HEK293 (cell line): ENCODE measurements at regions not wholly inside any gene's neighbourhood (a gene's known extent, or its start where the extent isn't known, plus 50 kb on each side); places are given as distances from the start of the nearest gene placed in this dataset.

ENCODE experiments used
- CTCF ChIA-PET: fragments of 350-600 bp; formaldehyde crosslinking; extraction: SDS; loops from one replicate; lab custom pipeline; 2021; ENCODE audit warnings: antibody characterized with exemption; lab: Yijun Ruan, JAX
- POLR2A ChIA-PET: fragments of 300-600 bp; formaldehyde crosslinking; extraction: SDS; loops from one replicate; lab custom pipeline; 2020; ENCODE audit warnings: antibody characterized with exemption, inconsistent platforms; lab: Yijun Ruan, JAX
- H3K27ac ChIP-seq: fragments of 200-500 bp; sonication (Bioruptor generic); 2 replicates; pipeline ENCODE4 v1.5.1; 2014; ENCODE audit warnings: low read depth, low read length, control low read depth, inconsistent platforms; ENCODE audit errors: extremely low read depth
- H3K36me3 ChIP-seq, 2 experiments: fragments of 200-500 bp in 1 of 2; sonication (Bioruptor generic) in 1 of 2; 1 replicate in 1 of 2; 2 replicates in 1 of 2; pipeline ENCODE4 v1.5.1; 2014 to 2017; ENCODE audit warnings: inconsistent platforms in 2 of 2, low read length in 2 of 2; ENCODE audit not compliant: control insufficient read depth in 2 of 2, insufficient read depth in 1 of 2
- H3K4me1 ChIP-seq: fragments of 200-500 bp; sonication (Bioruptor generic); 2 replicates; pipeline ENCODE4 v1.5.1; 2014; ENCODE audit warnings: mild to moderate bottlenecking, low read length, inconsistent platforms; ENCODE audit not compliant: control insufficient read depth, insufficient read depth
- H3K4me3 ChIP-seq: 2 replicates; pipeline ENCODE4 v1.5.1; 2011; ENCODE audit warnings: low read depth, mild to moderate bottlenecking, control low read depth, low read length, moderate library complexity
- H3K9me3 ChIP-seq: fragments of 200-500 bp; sonication (Bioruptor generic); 2 replicates; pipeline ENCODE4 v1.5.1; 2014; ENCODE audit warnings: low read depth, low read length, inconsistent platforms; ENCODE audit not compliant: control insufficient read depth, insufficient read depth
- GFI1B ChIP-seq: fragments of 450-650 bp; formaldehyde crosslinking; IDR thresholded peaks from 2 replicates; pipeline ENCODE4 v1.5.1; 2016; ENCODE audit warnings: missing biosample characterization, missing genetic modification characterization
- HIC1 ChIP-seq: fragments of 450-650 bp; formaldehyde crosslinking; IDR thresholded peaks from 2 replicates; pipeline ENCODE4 v1.5.1; 2016; ENCODE audit warnings: missing biosample characterization, missing genetic modification characterization
- KLF9 ChIP-seq: fragments of 450-650 bp; formaldehyde crosslinking; IDR thresholded peaks from 2 replicates; pipeline ENCODE4 v1.5.1; 2016; ENCODE audit warnings: missing biosample characterization, missing genetic modification characterization, low read depth
- ZBTB21 ChIP-seq: fragments of 450-650 bp; formaldehyde crosslinking; IDR thresholded peaks from 2 replicates; pipeline ENCODE4 v1.5.1; 2017; ENCODE audit warnings: missing biosample characterization, missing genetic modification characterization
- ZBTB7A ChIP-seq: fragments of 450-650 bp; formaldehyde crosslinking; IDR thresholded peaks from 2 replicates; pipeline ENCODE4 v1.5.1; 2016; ENCODE audit warnings: low read depth, missing biosample characterization, missing genetic modification characterization
- ZEB2 ChIP-seq: fragments of 450-650 bp; formaldehyde crosslinking; IDR thresholded peaks from 2 replicates; pipeline ENCODE4 v1.5.1; 2016; ENCODE audit warnings: missing biosample characterization, missing genetic modification characterization
- ZNF10 ChIP-seq: fragments of 450-650 bp; formaldehyde crosslinking; IDR thresholded peaks from 2 replicates; pipeline ENCODE4 v1.5.1; 2017; ENCODE audit warnings: missing biosample characterization, missing genetic modification characterization
- ZNF341 ChIP-seq: fragments of 450-650 bp; formaldehyde crosslinking; IDR thresholded peaks from 2 replicates; pipeline ENCODE4; 2016; ENCODE audit warnings: low read depth, missing biosample characterization, missing genetic modification characterization
- ZNF350 ChIP-seq: fragments of 450-650 bp; formaldehyde crosslinking; IDR thresholded peaks from 2 replicates; pipeline ENCODE4 v1.5.0; 2017; ENCODE audit warnings: missing biosample characterization, mild to moderate bottlenecking, missing genetic modification characterization
- ZNF416 ChIP-seq: fragments of 450-650 bp; formaldehyde crosslinking; IDR thresholded peaks from 2 replicates; pipeline ENCODE4 v1.5.1; 2016; ENCODE audit warnings: missing biosample characterization, missing genetic modification characterization
- ZNF488 ChIP-seq: fragments of 450-650 bp; formaldehyde crosslinking; IDR thresholded peaks from 2 replicates; pipeline ENCODE4 v1.5.1; 2016; ENCODE audit warnings: missing biosample characterization, missing genetic modification characterization
- ZNF513 ChIP-seq: fragments of 450-650 bp; IDR thresholded peaks from 2 replicates; pipeline ENCODE4 v1.5.1; 2018; ENCODE audit warnings: missing biosample characterization, missing genetic modification characterization
- ZNF596 ChIP-seq: fragments of 450-650 bp; IDR thresholded peaks from 2 replicates; pipeline ENCODE4 v1.5.0; 2018; ENCODE audit warnings: missing biosample characterization, mild to moderate bottlenecking, missing genetic modification characterization, moderate library complexity
- ZNF645 ChIP-seq: fragments of 450-650 bp; formaldehyde crosslinking; IDR thresholded peaks from 2 replicates; pipeline ENCODE4; 2016; ENCODE audit warnings: missing biosample characterization, missing genetic modification characterization
- ZNF747 ChIP-seq: fragments of 450-650 bp; formaldehyde crosslinking; IDR thresholded peaks from 2 replicates; pipeline ENCODE4 v1.5.1; 2016; ENCODE audit warnings: missing biosample characterization, missing genetic modification characterization

- H3K4me1 ChIP-seq = no peaks in the 10 kb centered on the region
- POLR2A ChIA-PET = no interaction called here
- H3K36me3 ChIP-seq = no peaks in the 10 kb centered on the region
- TF ChIP-seq ZNF645 (no peak), ZNF341 (tag by site-specific recombination) (no peak), ZNF488 (tag by site-specific recombination) (no peak), ZBTB21 (tag by site-specific recombination) (no peak)
- CTCF ChIA-PET = interaction anchor here (0.8 to 3.4 kb wide), 4 partner anchors 23 to 61 kb away, joined by 3 to 18 read pairs (median 6); no protein-coding TSS in a partner anchor
- no peak overlapping the region for H3K27ac ChIP-seq
- no peaks in the 10 kb centered on the region for H3K9me3 ChIP-seq
- H3K4me3 ChIP-seq = no peak overlapping the region
Measured at GRCh38 chr19:42658076-42658475, 63.4 kb upstream of the CEACAM8 start.

- ChIA-PET CTCF (interaction anchor here (0.6 to 3.4 kb wide), 4 partner anchors 22 to 65 kb away, joined by 3 to 18 read pairs (median 4); no protein-coding TSS in a partner anchor), POLR2A (no interaction called here)
- Histone ChIP-seq H3K36me3 (no peaks in the 10 kb centered on the region), H3K4me3 (no peak overlapping the region), H3K27ac (no peak overlapping the region), H3K9me3 (no peaks in the 10 kb centered on the region)
- TF ChIP-seq ZBTB7A (tag by site-specific recombination) (no peak), ZNF747 (no peak), ZNF596 (tag by site-specific recombination) (no peak), ZNF416 (tag by site-specific recombination) (no peak), ZNF350 (tag by site-specific recombination) (no peak), ZNF10 (tag by site-specific recombination) (no peak)
- TF ChIP-seq, all 188 proteins: peak for 0
- no peaks in the 10 kb centered on the region for H3K4me1 ChIP-seq
Measured at GRCh38 chr19:42657556-42657955, 62.8 kb upstream of the CEACAM8 start.

- no peak for TF ChIP-seq ZNF513
- TF ChIP-seq ZNF645 = no peak
- no peak for TF ChIP-seq GFI1B (tag by site-specific recombination)
- no peak for TF ChIP-seq KLF9 (tag by site-specific recombination)
- Histone ChIP-seq H3K27ac (no peak overlapping the region), H3K36me3 (no peaks in the 10 kb centered on the region), H3K4me1 (no peaks in the 10 kb centered on the region), H3K4me3 (no peak overlapping the region), H3K9me3 (no peaks in the 10 kb centered on the region)
- POLR2A ChIA-PET = interaction anchor here (0.6 kb wide), 1 partner anchor 491 kb away, joined by 3 read pairs; no protein-coding TSS in a partner anchor
- CTCF ChIA-PET = interaction anchor here (0.5 to 3.4 kb wide), 4 partner anchors 29 to 450 kb away, joined by 3 to 18 read pairs (median 4); no protein-coding TSS in a partner anchor
Measured at GRCh38 chr19:42655748-42656147, 61.0 kb upstream of the CEACAM8 start.

- POLR2A ChIA-PET = no interaction called here
Measured at GRCh38 chr19:42653841-42654240, 59.1 kb upstream of the CEACAM8 start.

More at GRCh38 chr19:42653841-42654240, 59.1 kb upstream of the CEACAM8 start:
- H3K4me1 ChIP-seq = no peaks in the 10 kb centered on the region
- no peaks in the 10 kb centered on the region for H3K36me3 ChIP-seq
- H3K4me3 ChIP-seq = no peak overlapping the region
- TF ChIP-seq ZEB2 (tag by site-specific recombination) (no peak), HIC1 (tag by site-specific recombination) (no peak)
- TF ChIP-seq, all 188 proteins: peak for 0
- Histone ChIP-seq H3K27ac (no peak overlapping the region), H3K9me3 (no peaks in the 10 kb centered on the region)
- CTCF ChIA-PET = interaction anchor here (1.0 to 2.1 kb wide), 3 partner anchors 17 to 48 kb away, joined by 3 to 6 read pairs (median 4); no protein-coding TSS in a partner anchor
